Fibroblast of villous mesenchyme (primary cell): ENCODE measurements at regions not wholly inside any gene's neighbourhood (a gene's known extent, or its start where the extent isn't known, plus 50 kb on each side); places are given as distances from the start of the nearest gene placed in this dataset.
"Not testable (repeated sequence)": the region's sequence is repeated elsewhere in the genome, so short reads cannot be mapped to it uniquely, and the experiment has no call there.

Source experiments
- DNase-seq: peaks from one replicate; pipeline ENCODE4 v3.0.0-alpha.2; 2010; ENCODE audit warnings: low read depth
- H3K4me3 ChIP-seq: 2 replicates; pipeline ENCODE4 v1.5.1; 2011; ENCODE audit warnings: low read depth, mild to moderate bottlenecking, low read length
- TF ChIP-seq, protein P1 (sequence below): IDR thresholded peaks from 2 replicates; pipeline ENCODE4 v1.5.1; 2012; ENCODE audit warnings: low read depth, mild to moderate bottlenecking, low read length; ENCODE audit not compliant: insufficient read depth

DNA sequence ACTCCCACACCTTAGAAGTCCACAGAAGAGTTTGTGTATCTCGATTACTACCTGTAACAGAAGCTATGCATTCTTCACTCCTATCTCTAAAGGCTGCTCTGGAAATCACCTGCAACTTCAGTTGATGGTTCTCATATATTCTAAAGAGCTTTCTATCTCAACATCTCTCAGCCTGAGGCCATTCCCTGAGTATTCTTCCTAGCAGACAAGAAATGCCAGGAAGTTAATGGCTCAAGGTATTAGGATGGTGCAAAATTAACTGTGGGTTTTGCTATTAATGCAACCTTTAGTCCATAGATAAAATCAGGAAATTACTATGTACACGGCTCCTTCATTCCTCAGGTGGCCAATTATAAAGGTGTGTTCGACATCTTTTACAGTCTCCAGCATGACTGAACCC is 290.1 kb downstream of the ZNF716 start:
- DNase-seq, H3K4me3 ChIP-seq: not testable (repeated sequence)

DNA sequence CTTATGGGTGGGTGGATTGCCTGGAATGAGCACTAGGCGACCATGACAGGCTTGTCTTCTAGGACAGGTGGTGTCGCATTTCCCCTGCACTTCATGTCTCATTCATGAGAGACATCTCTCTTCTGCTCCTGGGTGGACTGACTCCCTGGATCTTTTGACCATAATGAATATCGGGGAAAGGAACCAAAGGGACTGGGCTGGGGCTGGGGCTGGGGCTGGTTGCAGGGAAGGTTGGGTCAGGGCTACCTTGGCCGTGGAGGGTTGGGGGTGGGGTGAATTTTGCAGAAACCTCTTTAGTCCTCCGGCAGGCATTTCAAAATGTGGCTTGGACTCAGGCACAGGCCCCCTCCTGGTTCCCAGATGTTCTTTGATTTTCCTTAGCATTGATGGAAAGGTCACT is 319.2 kb downstream of the ZNF716 start:
- TF ChIP-seq, protein P1, sequence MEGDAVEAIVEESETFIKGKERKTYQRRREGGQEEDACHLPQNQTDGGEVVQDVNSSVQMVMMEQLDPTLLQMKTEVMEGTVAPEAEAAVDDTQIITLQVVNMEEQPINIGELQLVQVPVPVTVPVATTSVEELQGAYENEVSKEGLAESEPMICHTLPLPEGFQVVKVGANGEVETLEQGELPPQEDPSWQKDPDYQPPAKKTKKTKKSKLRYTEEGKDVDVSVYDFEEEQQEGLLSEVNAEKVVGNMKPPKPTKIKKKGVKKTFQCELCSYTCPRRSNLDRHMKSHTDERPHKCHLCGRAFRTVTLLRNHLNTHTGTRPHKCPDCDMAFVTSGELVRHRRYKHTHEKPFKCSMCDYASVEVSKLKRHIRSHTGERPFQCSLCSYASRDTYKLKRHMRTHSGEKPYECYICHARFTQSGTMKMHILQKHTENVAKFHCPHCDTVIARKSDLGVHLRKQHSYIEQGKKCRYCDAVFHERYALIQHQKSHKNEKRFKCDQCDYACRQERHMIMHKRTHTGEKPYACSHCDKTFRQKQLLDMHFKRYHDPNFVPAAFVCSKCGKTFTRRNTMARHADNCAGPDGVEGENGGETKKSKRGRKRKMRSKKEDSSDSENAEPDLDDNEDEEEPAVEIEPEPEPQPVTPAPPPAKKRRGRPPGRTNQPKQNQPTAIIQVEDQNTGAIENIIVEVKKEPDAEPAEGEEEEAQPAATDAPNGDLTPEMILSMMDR, result no peak
- no peak for DNase-seq
- H3K4me3 ChIP-seq, result no peak overlapping the region

DNA sequence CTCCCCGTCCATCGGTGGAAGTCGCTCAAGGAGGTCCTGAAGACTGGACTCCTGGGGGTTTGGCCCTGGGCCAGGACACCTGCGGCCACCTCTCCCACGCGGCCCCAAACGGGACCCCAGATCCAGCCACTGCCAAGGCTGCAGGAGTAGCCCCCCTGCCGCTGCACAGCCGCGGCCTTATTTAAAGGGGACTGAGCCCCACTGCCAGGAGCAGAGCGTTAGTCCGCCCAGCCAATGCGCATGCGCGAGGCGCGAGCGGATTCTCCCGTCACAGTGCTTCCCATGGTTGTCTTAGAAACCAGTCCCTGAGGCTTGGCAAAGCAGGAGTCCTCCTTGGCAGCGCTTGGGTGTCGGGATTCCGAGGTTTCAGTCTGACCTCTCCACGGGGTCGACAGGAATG is 320.0 kb downstream of the ZNF716 start:
- no peak for DNase-seq
- TF ChIP-seq, protein P1, result no peak
- no peak overlapping the region for H3K4me3 ChIP-seq

DNA sequence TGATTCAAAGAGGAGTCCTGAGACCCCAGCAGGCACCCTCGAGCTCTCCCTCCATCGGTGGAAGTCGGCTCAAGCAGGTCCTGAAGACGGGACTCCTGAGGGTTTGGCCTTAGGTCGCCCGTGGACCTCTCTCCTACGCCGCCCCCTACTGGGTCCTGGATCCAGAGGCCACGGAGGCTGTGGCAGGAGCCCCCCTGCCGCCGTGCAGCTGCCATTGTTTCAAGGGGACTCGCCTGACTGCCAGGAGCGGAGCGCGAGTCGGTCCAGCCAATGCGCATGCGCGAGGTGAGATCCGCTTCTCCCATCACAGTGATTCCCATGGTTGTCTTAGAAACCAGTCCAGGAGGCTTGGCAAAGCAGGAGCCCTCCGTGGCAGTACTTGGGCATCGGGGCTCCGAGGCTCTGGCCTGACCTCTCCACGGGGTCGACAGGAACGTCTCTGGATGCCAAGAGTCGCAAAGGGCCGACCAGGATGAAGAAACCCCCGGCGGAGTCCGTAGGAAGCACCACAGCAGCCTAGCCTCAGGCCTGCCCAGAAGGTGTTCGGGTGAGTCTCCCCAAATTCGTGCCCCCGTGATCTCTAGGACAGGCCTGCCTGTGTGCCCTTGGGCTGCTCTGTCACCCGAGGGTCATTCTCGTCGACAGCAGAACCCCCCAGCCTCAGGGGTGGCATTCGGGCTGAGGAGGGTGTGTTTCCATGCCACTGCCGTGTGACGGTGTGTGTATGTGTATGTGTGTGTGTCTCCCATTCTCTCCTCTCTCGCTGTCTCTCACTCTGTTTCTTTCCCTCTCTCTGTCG is 322.3 kb downstream of the ZNF716 start:
- TF ChIP-seq, protein P1, result no peak
- H3K4me3 ChIP-seq, result no peak overlapping the region
- DNase-seq, result no peak

DNA sequence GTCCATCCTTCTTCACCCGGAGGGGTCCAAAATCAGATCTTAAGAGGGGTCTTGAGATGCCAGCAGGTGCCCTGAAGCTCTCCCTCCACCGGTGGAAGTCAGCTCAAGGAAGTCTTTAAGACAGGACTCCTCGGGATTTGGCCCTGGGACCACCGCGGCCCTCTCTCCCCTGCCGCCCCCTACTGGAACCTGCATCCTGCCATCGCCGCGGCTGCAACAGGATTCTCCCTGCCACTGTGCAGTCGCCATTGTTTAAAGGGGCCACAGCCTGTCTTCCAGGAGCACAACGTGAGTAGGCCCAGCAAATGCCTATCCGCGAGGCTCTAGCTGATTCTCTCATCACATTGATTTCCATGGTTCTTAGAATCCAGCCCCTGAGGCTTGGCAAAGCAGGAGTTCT is 324.3 kb downstream of the ZNF716 start:
- DNase-seq, result no peak
- H3K4me3 ChIP-seq, result no peak overlapping the region
- TF ChIP-seq, protein P1, result no peak

DNA sequence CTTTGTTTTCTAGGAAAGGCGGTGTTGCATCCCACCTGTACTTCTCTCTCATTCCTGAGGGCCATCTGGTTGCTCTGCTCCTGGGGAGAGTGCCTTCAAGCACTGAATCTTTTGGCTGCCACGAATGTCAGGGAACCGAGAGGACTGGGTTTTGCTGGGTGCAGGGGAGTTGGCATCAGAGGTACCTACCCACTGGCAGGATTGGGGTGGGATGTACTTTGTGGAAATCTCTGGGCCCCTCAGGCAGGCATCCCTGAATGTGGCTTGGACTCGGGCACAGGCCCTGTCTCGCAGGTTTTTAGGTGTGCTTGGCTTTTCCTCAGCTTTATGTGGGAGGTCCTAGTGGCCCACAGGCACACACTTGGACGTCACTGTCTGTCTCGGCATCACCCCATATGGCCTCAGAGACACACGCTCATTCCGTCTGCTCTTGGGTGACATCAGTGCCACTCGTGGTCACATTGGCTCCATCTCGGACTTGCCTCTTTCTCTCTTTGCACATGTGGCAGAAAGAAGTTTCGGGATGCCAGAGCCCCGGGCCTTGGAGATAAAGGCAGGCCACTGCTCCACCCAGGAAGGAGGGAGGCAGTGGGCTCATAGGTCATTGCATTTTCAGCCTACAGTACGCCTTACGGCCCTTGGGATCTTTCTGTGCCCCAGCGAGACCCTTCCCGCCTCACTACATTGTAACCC is 325.6 kb downstream of the ZNF716 start:
- TF ChIP-seq, protein P1, result no peak

DNA sequence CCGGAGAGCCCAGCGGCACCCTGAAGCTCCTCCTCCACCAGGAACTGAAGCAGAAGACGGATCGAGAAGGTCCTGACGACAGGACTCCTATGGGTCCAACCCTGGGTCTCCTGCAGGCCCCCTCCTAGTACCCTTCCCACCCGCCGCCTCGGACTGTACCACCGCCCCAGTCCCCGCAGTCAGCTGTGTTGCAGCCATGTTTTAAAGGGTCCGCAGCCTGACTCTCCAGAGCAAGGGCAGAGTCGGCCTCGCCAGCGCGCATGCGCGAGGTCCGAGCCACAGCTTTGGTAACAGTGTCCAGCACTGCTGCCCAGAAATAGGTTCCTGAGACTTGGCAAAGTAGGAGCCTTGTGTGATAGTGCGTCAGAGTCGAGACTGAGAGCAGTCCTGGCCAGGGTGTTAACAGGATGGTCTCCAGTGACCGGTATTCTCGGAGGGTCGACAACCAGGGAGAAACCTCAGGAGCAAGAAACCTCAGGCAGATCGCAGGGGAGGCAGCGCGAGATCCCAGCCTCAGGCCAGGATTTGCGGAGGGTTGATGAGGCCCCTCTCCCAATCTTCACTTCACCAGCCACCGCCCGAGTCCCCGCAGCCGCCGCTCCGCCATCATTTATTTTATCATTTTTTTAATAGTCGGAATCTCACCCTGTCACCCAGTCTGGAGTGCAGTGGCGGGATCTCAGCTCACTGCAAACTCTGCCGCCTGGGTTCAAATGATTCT is 326.3 kb downstream of the ZNF716 start:
- H3K4me3 ChIP-seq, result not testable (repeated sequence)

More for the DNA sequence above, 325.6 kb downstream of the ZNF716 start:
- no peak for DNase-seq
- no peak overlapping the region for H3K4me3 ChIP-seq

More for the DNA sequence above, 326.3 kb downstream of the ZNF716 start:
- not testable (repeated sequence) for DNase-seq
